ENCODE measurements at regions not wholly inside any gene's neighbourhood (a gene's known extent, or its start where the extent isn't known, plus 50 kb on each side); places are given as distances from the start of the nearest gene placed in this dataset.

GRCh38 chr6:40692337-40692736 is 105.2 kb upstream of the LRFN2 start:
- Mint-ChIP-seq H3K4me1 (ENCODE audit: low read depth) (no peaks in the 10 kb centered on the region), H3K27me3 (ENCODE audit: low read depth) (peaks cover 6% of the 10 kb centered on the region), H3K4me3 (ENCODE audit: unreplicated experiment) (no peak overlapping the region), H3K36me3 (ENCODE audit: low read depth) (no peaks in the 10 kb centered on the region), H3K9me3 (ENCODE audit: low read depth) (no peaks in the 10 kb centered on the region), H3K27ac (ENCODE audit: unreplicated experiment) (no peak overlapping the region)
- TF ChIP-seq CTCF (IDR thresholded peaks at IDR 0.05): no peak
- DNase-seq (ENCODE audit: low spot score): no peak

GRCh38 chr6:40689185-40689584 is 102.0 kb upstream of the LRFN2 start:
- Mint-ChIP-seq H3K27me3 (ENCODE audit: low read depth) (peaks cover 19% of the 10 kb centered on the region), H3K9me3 (ENCODE audit: low read depth) (peaks cover 7% of the 10 kb centered on the region), H3K27ac (ENCODE audit: unreplicated experiment) (no peak overlapping the region), H3K4me1 (ENCODE audit: low read depth) (no peaks in the 10 kb centered on the region), H3K4me3 (ENCODE audit: unreplicated experiment) (no peak overlapping the region), H3K36me3 (ENCODE audit: low read depth) (peaks cover 2% of the 10 kb centered on the region)
- DNase-seq (ENCODE audit: low spot score): no peak
- TF ChIP-seq CTCF (IDR thresholded peaks at IDR 0.05): no peak

- H3K4me1 Mint-ChIP-seq (ENCODE audit: low read depth): no peaks in the 10 kb centered on the region
- H3K36me3 Mint-ChIP-seq (ENCODE audit: low read depth): peaks cover 2% of the 10 kb centered on the region
Observed at GRCh38 chr6:40688214-40688761, 101.1 kb upstream of the LRFN2 start.

GRCh38 chr6:40685862-40686261 is 98.7 kb upstream of the LRFN2 start:
- Mint-ChIP-seq H3K4me3 (ENCODE audit: unreplicated experiment) (no peak overlapping the region), H3K27ac (ENCODE audit: unreplicated experiment) (no peak overlapping the region), H3K36me3 (ENCODE audit: low read depth) (peaks cover 2% of the 10 kb centered on the region), H3K4me1 (ENCODE audit: low read depth) (no peaks in the 10 kb centered on the region), H3K9me3 (ENCODE audit: low read depth) (peaks cover 7% of the 10 kb centered on the region), H3K27me3 (ENCODE audit: low read depth) (peaks cover 31% of the 10 kb centered on the region)
- DNase-seq (ENCODE audit: low spot score): no peak
- TF ChIP-seq CTCF (IDR thresholded peaks at IDR 0.05): no peak

More at GRCh38 chr6:40688214-40688761, 101.1 kb upstream of the LRFN2 start:
- H3K27ac Mint-ChIP-seq (ENCODE audit: unreplicated experiment): no peak overlapping the region
- peaks cover 7% of the 10 kb centered on the region for H3K9me3 Mint-ChIP-seq (ENCODE audit: low read depth)
- no peak for TF ChIP-seq CTCF (IDR thresholded peaks at IDR 0.05)
- no peak for DNase-seq (ENCODE audit: low spot score)
- H3K27me3 Mint-ChIP-seq (ENCODE audit: low read depth): peaks cover 20% of the 10 kb centered on the region
- H3K4me3 Mint-ChIP-seq (ENCODE audit: unreplicated experiment): no peak overlapping the region

- Mint-ChIP-seq H3K9me3 (ENCODE audit: low read depth) (peaks cover 12% of the 10 kb centered on the region), H3K27ac (ENCODE audit: unreplicated experiment) (no peak overlapping the region), H3K4me1 (ENCODE audit: low read depth) (no peaks in the 10 kb centered on the region), H3K27me3 (ENCODE audit: low read depth) (peaks cover 37% of the 10 kb centered on the region), H3K4me3 (ENCODE audit: unreplicated experiment) (no peak overlapping the region), H3K36me3 (ENCODE audit: low read depth) (peaks cover 3% of the 10 kb centered on the region)
- no peak for TF ChIP-seq CTCF (IDR thresholded peaks at IDR 0.05)
- DNase-seq (ENCODE audit: low spot score): no peak
Observed at GRCh38 chr6:40681622-40682021, 94.5 kb upstream of the LRFN2 start.

Data from chondrocyte (in vitro differentiated cells).